ENCODE measurements at regions not wholly inside any gene's neighbourhood (a gene's known extent, or its start where the extent isn't known, plus 50 kb on each side); places are given as distances from the start of the nearest gene placed in this dataset.

GRCh38 chr13:77460195-77460594, 75.3 kb upstream of the SCEL start:
- no peak for TF ChIP-seq EZH2 (IDR thresholded peaks at IDR 0.05)
- no peak for TF ChIP-seq FOXP2 (optimal IDR thresholded peaks at IDR 0.05; ENCODE audit: control extremely low read depth, extremely low read length, insufficient read depth)
- TF ChIP-seq POLR2AphosphoS5 (IDR thresholded peaks at IDR 0.05; ENCODE audit: borderline replicate concordance, low read depth, low read length) = no peak
- no peaks in the 10 kb centered on the region for H3K36me3 ChIP-seq (ENCODE audit: insufficient read depth, low read length)
- no peak overlapping the region for H3K9ac ChIP-seq (ENCODE audit: insufficient read length)
- no peaks in the 10 kb centered on the region for H3K9me3 ChIP-seq (ENCODE audit: low read depth, low read length)
- H3K4me3 ChIP-seq = no peak overlapping the region
- H3K27ac ChIP-seq = no peak overlapping the region
- no peak for DNase-seq (ENCODE audit: low read depth, low spot score)

- no peak for DNase-seq (ENCODE audit: low read depth, low spot score)
- no peak for TF ChIP-seq EZH2 (IDR thresholded peaks at IDR 0.05)
- no peak for TF ChIP-seq POLR2AphosphoS5 (IDR thresholded peaks at IDR 0.05; ENCODE audit: borderline replicate concordance, low read depth, low read length)
- no peak for TF ChIP-seq FOXP2 (optimal IDR thresholded peaks at IDR 0.05; ENCODE audit: control extremely low read depth, extremely low read length, insufficient read depth)
- H3K9me3 ChIP-seq (ENCODE audit: low read depth, low read length) = no peaks in the 10 kb centered on the region
- H3K36me3 ChIP-seq (ENCODE audit: insufficient read depth, low read length) = no peaks in the 10 kb centered on the region
- H3K27ac ChIP-seq = no peak overlapping the region
- H3K4me3 ChIP-seq = no peak overlapping the region
- no peak overlapping the region for H3K9ac ChIP-seq (ENCODE audit: insufficient read length)
These were observed 75.9 kb upstream of the SCEL start for GRCh38 chr13:77459592-77459991.

GRCh38 chr13:77458736-77459135, 76.8 kb upstream of the SCEL start:
- Histone ChIP-seq H3K9me3 (ENCODE audit: low read depth, low read length) (no peaks in the 10 kb centered on the region), H3K4me3 (no peak overlapping the region), H3K27ac (no peak overlapping the region), H3K36me3 (ENCODE audit: insufficient read depth, low read length) (no peaks in the 10 kb centered on the region), H3K9ac (ENCODE audit: insufficient read length) (no peak overlapping the region)
- no peak for TF ChIP-seq POLR2AphosphoS5 (IDR thresholded peaks at IDR 0.05; ENCODE audit: borderline replicate concordance, low read depth, low read length)
- TF ChIP-seq FOXP2 (optimal IDR thresholded peaks at IDR 0.05; ENCODE audit: control extremely low read depth, extremely low read length, insufficient read depth) = no peak
- no peak for TF ChIP-seq EZH2 (IDR thresholded peaks at IDR 0.05)
- DNase-seq (ENCODE audit: low read depth, low spot score) = no peak

GRCh38 chr13:77457966-77458365, 77.5 kb upstream of the SCEL start:
- Histone ChIP-seq H3K4me3 (no peak overlapping the region), H3K9ac (ENCODE audit: insufficient read length) (no peak overlapping the region), H3K9me3 (ENCODE audit: low read depth, low read length) (no peaks in the 10 kb centered on the region), H3K27ac (no peak overlapping the region), H3K36me3 (ENCODE audit: insufficient read depth, low read length) (no peaks in the 10 kb centered on the region)
- TF ChIP-seq POLR2AphosphoS5 (IDR thresholded peaks at IDR 0.05; ENCODE audit: borderline replicate concordance, low read depth, low read length) (no peak), FOXP2 (optimal IDR thresholded peaks at IDR 0.05; ENCODE audit: control extremely low read depth, extremely low read length, insufficient read depth) (no peak), EZH2 (IDR thresholded peaks at IDR 0.05) (no peak)
- DNase-seq (ENCODE audit: low read depth, low spot score) = no peak

GRCh38 chr13:77456271-77456670, 79.2 kb upstream of the SCEL start:
- no peak overlapping the region for H3K27ac ChIP-seq
- no peak for DNase-seq (ENCODE audit: low read depth, low spot score)

GRCh38 chr13:77449265-77449664, 86.2 kb upstream of the SCEL start:
- H3K4me3 ChIP-seq = no peak overlapping the region
- H3K9me3 ChIP-seq (ENCODE audit: low read depth, low read length) = no peaks in the 10 kb centered on the region
- H3K27ac ChIP-seq = no peak overlapping the region
- no peak overlapping the region for H3K9ac ChIP-seq (ENCODE audit: insufficient read length)
- no peak for DNase-seq (ENCODE audit: low read depth, low spot score)
- H3K36me3 ChIP-seq (ENCODE audit: insufficient read depth, low read length) = no peaks in the 10 kb centered on the region
- no peak for TF ChIP-seq FOXP2 (optimal IDR thresholded peaks at IDR 0.05; ENCODE audit: control extremely low read depth, extremely low read length, insufficient read depth)
- TF ChIP-seq EZH2 (IDR thresholded peaks at IDR 0.05) = no peak
- TF ChIP-seq POLR2AphosphoS5 (IDR thresholded peaks at IDR 0.05; ENCODE audit: borderline replicate concordance, low read depth, low read length) = no peak

More at GRCh38 chr13:77456271-77456670, 79.2 kb upstream of the SCEL start:
- Histone ChIP-seq H3K9me3 (ENCODE audit: low read depth, low read length) (no peaks in the 10 kb centered on the region), H3K9ac (ENCODE audit: insufficient read length) (no peak overlapping the region), H3K4me3 (no peak overlapping the region), H3K36me3 (ENCODE audit: insufficient read depth, low read length) (no peaks in the 10 kb centered on the region)
- no peak for TF ChIP-seq EZH2 (IDR thresholded peaks at IDR 0.05)
- no peak for TF ChIP-seq FOXP2 (optimal IDR thresholded peaks at IDR 0.05; ENCODE audit: control extremely low read depth, extremely low read length, insufficient read depth)
- no peak for TF ChIP-seq POLR2AphosphoS5 (IDR thresholded peaks at IDR 0.05; ENCODE audit: borderline replicate concordance, low read depth, low read length)

GRCh38 chr13:77448689-77449088, 86.8 kb upstream of the SCEL start:
- TF ChIP-seq FOXP2 (optimal IDR thresholded peaks at IDR 0.05; ENCODE audit: control extremely low read depth, extremely low read length, insufficient read depth) (no peak), EZH2 (IDR thresholded peaks at IDR 0.05) (no peak), POLR2AphosphoS5 (IDR thresholded peaks at IDR 0.05; ENCODE audit: borderline replicate concordance, low read depth, low read length) (no peak)
- Histone ChIP-seq H3K9ac (ENCODE audit: insufficient read length) (no peak overlapping the region), H3K4me3 (no peak overlapping the region), H3K9me3 (ENCODE audit: low read depth, low read length) (no peaks in the 10 kb centered on the region), H3K27ac (no peak overlapping the region), H3K36me3 (ENCODE audit: insufficient read depth, low read length) (no peaks in the 10 kb centered on the region)
- no peak for DNase-seq (ENCODE audit: low read depth, low spot score)

GRCh38 chr13:77443511-77443910, 92.0 kb upstream of the SCEL start:
- TF ChIP-seq EZH2 (IDR thresholded peaks at IDR 0.05) (no peak), FOXP2 (optimal IDR thresholded peaks at IDR 0.05; ENCODE audit: control extremely low read depth, extremely low read length, insufficient read depth) (no peak), POLR2AphosphoS5 (IDR thresholded peaks at IDR 0.05; ENCODE audit: borderline replicate concordance, low read depth, low read length) (no peak)
- Histone ChIP-seq H3K9ac (ENCODE audit: insufficient read length) (no peak overlapping the region), H3K4me3 (no peak overlapping the region), H3K9me3 (ENCODE audit: low read depth, low read length) (no peaks in the 10 kb centered on the region), H3K27ac (no peak overlapping the region), H3K36me3 (ENCODE audit: insufficient read depth, low read length) (no peaks in the 10 kb centered on the region)
- no peak for DNase-seq (ENCODE audit: low read depth, low spot score)

- no peak for DNase-seq (ENCODE audit: low read depth, low spot score)
- no peak for TF ChIP-seq POLR2AphosphoS5 (IDR thresholded peaks at IDR 0.05; ENCODE audit: borderline replicate concordance, low read depth, low read length)
- no peak for TF ChIP-seq EZH2 (IDR thresholded peaks at IDR 0.05)
- TF ChIP-seq FOXP2 (optimal IDR thresholded peaks at IDR 0.05; ENCODE audit: control extremely low read depth, extremely low read length, insufficient read depth) = no peak
- no peak overlapping the region for H3K4me3 ChIP-seq
- H3K9ac ChIP-seq (ENCODE audit: insufficient read length) = no peak overlapping the region
- no peaks in the 10 kb centered on the region for H3K36me3 ChIP-seq (ENCODE audit: insufficient read depth, low read length)
- no peak overlapping the region for H3K27ac ChIP-seq
- no peaks in the 10 kb centered on the region for H3K9me3 ChIP-seq (ENCODE audit: low read depth, low read length)
These were observed 98.2 kb upstream of the SCEL start for GRCh38 chr13:77437267-77437666.
